Kidney tubule cell (primary cell): ENCODE measurements at regions not wholly inside any gene's neighbourhood (a gene's known extent, or its start where the extent isn't known, plus 50 kb on each side); places are given as distances from the start of the nearest gene placed in this dataset.

Source experiments
- DNase-seq: peaks from one replicate; pipeline ENCODE4 v3.0.0-alpha.2; 2018; ENCODE audit warnings: low spot score

- peak; percentile 100 for DNase-seq
Measured at GRCh38 chr10:44300666-44301649, 83.9 kb downstream of the CXCL12 start.

GRCh38 chr10:44298713-44299112 lies 86.2 kb downstream of the CXCL12 start:
- no peak for DNase-seq

GRCh38 chr10:44297963-44298362 lies 86.9 kb downstream of the CXCL12 start:
- no peak for DNase-seq

- no peak for DNase-seq
Measured at GRCh38 chr10:44295644-44296241, 89.2 kb downstream of the CXCL12 start.

- DNase-seq = no peak
Measured at GRCh38 chr10:44294726-44295412, 90.0 kb downstream of the CXCL12 start.

GRCh38 chr10:44293842-44294241 lies 91.1 kb downstream of the CXCL12 start:
- DNase-seq = peak; percentile 74

GRCh38 chr10:44293306-44293778 lies 91.6 kb downstream of the CXCL12 start:
- DNase-seq = no peak

- DNase-seq = no peak
Measured at GRCh38 chr10:44292390-44293002, 92.4 kb downstream of the CXCL12 start.

- DNase-seq = no peak
Measured at GRCh38 chr10:44291091-44291490, 93.8 kb downstream of the CXCL12 start.

GRCh38 chr10:44289125-44289524 lies 95.8 kb downstream of the CXCL12 start:
- DNase-seq = no peak

GRCh38 chr10:44287408-44287807 lies 97.5 kb downstream of the CXCL12 start:
- no peak for DNase-seq

- no peak for DNase-seq
Measured at GRCh38 chr10:44284198-44285084, 100.5 kb downstream of the CXCL12 start.

GRCh38 chr10:44282626-44283300 lies 102.1 kb downstream of the CXCL12 start:
- no peak for DNase-seq

- DNase-seq = no peak
Measured at GRCh38 chr10:44281662-44282061, 103.2 kb downstream of the CXCL12 start.

GRCh38 chr10:44281089-44281613 lies 103.7 kb downstream of the CXCL12 start:
- DNase-seq = no peak

- DNase-seq = no peak
Measured at GRCh38 chr10:44280226-44281014, 104.5 kb downstream of the CXCL12 start.

GRCh38 chr10:44279426-44280126 lies 105.3 kb downstream of the CXCL12 start:
- no peak for DNase-seq

- DNase-seq = peak; percentile 19
Measured at GRCh38 chr10:44278837-44279324, 106.0 kb downstream of the CXCL12 start.
